D721Med (cell line): ENCODE measurements at regions not wholly inside any gene's neighbourhood (a gene's known extent, or its start where the extent isn't known, plus 50 kb on each side); places are given as distances from the start of the nearest gene placed in this dataset.

Experiments used
- DNase-seq: peaks from one replicate; pipeline ENCODE4 v3.0.0; 2011; ENCODE audit warnings: low spot score; ENCODE audit not compliant: insufficient read length
- FAIRE-seq: peaks from 2 replicates; lab custom pipeline; 2011; peaks lifted over from hg19 to GRCh38; lab: Jason Lieb, UNC
- TF ChIP-seq, protein P1 (sequence below): IDR thresholded peaks from 2 replicates; pipeline ENCODE4 v1.5.1; 2012; ENCODE audit warnings: mild to moderate bottlenecking, control low read depth; ENCODE audit not compliant: insufficient read depth; ENCODE audit errors: missing control alignments

- no peak for FAIRE-seq
- no peak for DNase-seq
- TF ChIP-seq, protein P1, sequence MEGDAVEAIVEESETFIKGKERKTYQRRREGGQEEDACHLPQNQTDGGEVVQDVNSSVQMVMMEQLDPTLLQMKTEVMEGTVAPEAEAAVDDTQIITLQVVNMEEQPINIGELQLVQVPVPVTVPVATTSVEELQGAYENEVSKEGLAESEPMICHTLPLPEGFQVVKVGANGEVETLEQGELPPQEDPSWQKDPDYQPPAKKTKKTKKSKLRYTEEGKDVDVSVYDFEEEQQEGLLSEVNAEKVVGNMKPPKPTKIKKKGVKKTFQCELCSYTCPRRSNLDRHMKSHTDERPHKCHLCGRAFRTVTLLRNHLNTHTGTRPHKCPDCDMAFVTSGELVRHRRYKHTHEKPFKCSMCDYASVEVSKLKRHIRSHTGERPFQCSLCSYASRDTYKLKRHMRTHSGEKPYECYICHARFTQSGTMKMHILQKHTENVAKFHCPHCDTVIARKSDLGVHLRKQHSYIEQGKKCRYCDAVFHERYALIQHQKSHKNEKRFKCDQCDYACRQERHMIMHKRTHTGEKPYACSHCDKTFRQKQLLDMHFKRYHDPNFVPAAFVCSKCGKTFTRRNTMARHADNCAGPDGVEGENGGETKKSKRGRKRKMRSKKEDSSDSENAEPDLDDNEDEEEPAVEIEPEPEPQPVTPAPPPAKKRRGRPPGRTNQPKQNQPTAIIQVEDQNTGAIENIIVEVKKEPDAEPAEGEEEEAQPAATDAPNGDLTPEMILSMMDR = no peak
Measured at GRCh38 chr13:108127406-108127805, 87.9 kb downstream of the LIG4 start.

- no peak for FAIRE-seq
- DNase-seq = no peak
- TF ChIP-seq, protein P1 = no peak
Measured at GRCh38 chr13:108126056-108126455, 89.3 kb downstream of the LIG4 start.

- FAIRE-seq = no peak
- DNase-seq = no peak
- TF ChIP-seq, protein P1 = no peak
Measured at GRCh38 chr13:108121406-108121805, 93.9 kb downstream of the LIG4 start.

- DNase-seq (no peak), FAIRE-seq (no peak)
- TF ChIP-seq, protein P1 = no peak
Measured at GRCh38 chr13:108120856-108121255, 94.5 kb downstream of the LIG4 start.

DNA sequence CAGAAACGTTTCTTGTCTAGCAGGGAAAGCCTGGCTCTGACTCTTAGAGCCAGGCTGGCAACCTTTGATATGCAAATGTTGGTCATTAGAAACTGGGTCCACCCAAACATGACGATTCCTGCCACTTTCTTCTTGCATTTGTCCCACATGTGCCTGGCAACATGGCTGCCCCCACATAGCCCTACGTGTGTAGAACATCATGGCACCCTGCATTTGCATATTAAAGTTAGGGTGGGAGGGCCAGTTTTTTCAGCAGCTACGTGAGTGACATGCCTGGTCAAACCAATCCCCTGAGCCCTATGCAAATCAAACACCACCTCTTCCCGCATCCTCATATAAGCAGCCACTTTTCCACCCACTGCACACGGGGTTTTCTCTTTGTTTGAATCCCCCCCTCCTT is 95.0 kb downstream of the LIG4 start:
- FAIRE-seq (no peak), DNase-seq (no peak)
- TF ChIP-seq, protein P1 = no peak

- DNase-seq (no peak), FAIRE-seq (no peak)
- TF ChIP-seq, protein P1 = no peak
Measured at GRCh38 chr13:108115738-108116137, 99.6 kb downstream of the LIG4 start.

DNA sequence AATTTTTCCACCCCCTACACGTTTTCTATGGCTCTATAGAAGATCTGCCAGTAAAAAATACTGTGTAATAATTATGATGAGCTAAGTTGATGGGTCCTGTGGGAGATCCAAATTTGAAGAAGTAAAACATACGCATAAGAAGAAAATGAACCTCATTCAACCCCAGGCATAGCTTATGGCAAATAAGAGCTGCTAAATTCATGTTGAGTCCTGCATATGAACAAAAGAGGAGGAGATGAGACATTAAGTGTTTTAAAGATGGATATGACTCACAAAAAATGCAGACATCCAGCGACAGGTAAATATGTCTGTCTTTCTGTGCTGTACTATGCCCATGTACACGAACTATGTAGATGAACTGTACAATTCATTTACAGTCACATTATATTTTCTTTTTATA is 101.9 kb downstream of the LIG4 start:
- no peak for FAIRE-seq
- no peak for DNase-seq
- TF ChIP-seq, protein P1 = no peak
